Left hindlimb (tissue), 1 donor: ENCODE measurements at regions not wholly inside any gene's neighbourhood (a gene's known extent, or its start where the extent isn't known, plus 50 kb on each side); places are given as distances from the start of the nearest gene placed in this dataset.
"Not testable (repeated sequence)": the region's sequence is repeated elsewhere in the genome, so short reads cannot be mapped to it uniquely, and the experiment has no call there.

Source experiments
- DNase-seq: peaks from one replicate; pipeline ENCODE4 v3.0.0-alpha.2; 2018

- no peak for DNase-seq
Observed at GRCh38 chr6:15008269-15008668, 237.6 kb upstream of the JARID2 start.

GRCh38 chr6:15014958-15015357 is 230.9 kb upstream of the JARID2 start:
- DNase-seq = no peak

GRCh38 chr6:15016813-15017212 is 229.1 kb upstream of the JARID2 start:
- no peak for DNase-seq

GRCh38 chr6:15017261-15017660 is 228.6 kb upstream of the JARID2 start:
- no peak for DNase-seq

- no peak for DNase-seq
Observed at GRCh38 chr6:15017803-15018202, 228.1 kb upstream of the JARID2 start.

- no peak for DNase-seq
Observed at GRCh38 chr6:15020119-15020770, 225.6 kb upstream of the JARID2 start.

DNA sequence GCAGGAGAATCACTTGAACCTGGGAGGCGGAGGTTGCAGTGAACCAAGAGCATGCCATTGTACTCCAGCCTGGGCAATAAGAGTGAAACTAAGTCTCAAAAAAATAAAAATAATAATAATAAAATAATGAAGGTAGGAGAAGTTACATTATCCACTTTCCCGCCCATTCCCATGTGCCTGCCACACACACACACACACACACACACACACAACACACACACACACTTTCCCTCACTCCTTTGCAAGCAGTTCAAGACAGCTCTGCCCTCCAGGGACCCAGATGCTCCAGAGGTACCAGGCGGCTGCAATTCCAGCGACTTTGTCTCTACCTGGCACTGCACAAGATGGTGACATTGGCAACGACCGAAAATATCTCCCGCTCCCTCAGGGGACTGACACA is 224.8 kb upstream of the JARID2 start:
- no peak for DNase-seq

DNA sequence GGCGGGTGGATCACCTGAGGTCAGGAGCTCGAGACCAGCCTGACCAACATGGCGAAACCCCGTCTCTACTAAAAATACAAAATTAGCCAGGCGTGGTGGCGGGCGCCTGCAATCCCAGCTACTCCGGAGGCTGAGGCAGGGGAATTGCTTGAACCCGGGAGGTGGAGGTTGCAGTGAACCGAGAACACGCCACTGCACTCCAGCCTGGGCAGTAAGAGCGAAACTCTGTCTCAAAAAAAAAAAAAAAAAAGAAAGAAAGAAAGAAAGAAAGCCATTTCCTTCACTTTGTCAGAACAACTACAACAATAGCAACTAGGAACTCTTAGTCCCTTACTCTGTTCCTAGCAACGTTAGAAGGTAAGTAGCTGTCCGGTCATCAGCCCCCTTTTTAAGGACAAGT is 222.9 kb upstream of the JARID2 start:
- DNase-seq = not testable (repeated sequence)

GRCh38 chr6:15023448-15023847 is 222.4 kb upstream of the JARID2 start:
- DNase-seq = no peak

GRCh38 chr6:15025446-15025845 is 220.4 kb upstream of the JARID2 start:
- no peak for DNase-seq

GRCh38 chr6:15026832-15027231 is 219.0 kb upstream of the JARID2 start:
- DNase-seq = peak; percentile 67

DNA sequence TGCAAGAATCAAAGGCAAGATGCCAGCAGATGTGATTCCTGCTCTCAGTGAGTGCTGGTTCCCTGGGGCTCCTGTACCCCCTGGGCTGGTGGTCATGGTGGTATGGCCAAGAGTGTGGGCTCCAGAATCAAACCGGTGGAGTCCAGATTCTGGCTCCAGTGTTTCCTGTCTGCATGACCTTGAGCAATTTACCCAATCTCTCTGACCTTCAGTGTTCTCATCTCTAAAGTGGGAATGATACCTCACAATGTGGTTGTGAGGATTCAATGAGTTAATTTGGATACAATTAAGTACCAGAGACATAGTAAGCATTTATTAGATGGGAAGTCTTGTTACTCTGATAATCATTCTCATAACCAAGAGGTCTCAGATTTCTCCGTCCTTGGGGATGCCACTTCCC is 218.4 kb upstream of the JARID2 start:
- no peak for DNase-seq

DNA sequence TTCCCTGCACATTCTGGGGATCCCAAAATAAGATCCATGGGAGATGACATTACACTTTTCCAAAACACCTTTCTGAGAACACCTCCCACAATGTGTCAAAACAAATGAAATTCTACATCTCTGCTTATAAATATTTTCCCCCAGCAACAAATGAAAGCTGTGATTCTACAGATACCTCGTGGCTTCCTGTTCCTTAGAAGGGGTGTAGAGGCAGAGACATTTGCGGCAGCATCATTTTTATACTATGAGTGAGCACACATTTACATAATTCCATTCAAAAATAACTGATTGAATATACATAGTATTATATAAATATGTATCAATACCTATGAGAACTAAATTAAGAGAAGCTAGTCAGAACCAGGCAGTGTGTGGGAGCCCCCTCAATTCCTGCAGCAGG is 213.9 kb upstream of the JARID2 start:
- DNase-seq = no peak

DNA sequence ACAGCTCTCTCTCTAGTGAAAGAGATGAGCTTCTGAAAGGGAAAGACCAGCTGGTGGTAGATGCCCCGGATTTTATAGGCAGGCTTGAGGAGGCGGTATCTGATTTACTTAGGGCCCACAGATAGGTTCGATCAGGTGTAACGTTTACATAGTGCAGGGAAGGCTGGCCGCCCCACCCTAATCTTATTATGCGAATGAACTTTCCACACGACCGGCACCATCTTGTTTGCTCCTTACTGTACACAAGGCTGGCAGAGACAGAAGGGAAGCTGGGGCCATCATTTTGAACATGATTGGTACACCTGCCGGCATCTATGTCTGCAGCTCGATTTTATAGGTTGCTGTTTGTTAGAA is 212.0 kb upstream of the JARID2 start:
- DNase-seq = no peak

DNA sequence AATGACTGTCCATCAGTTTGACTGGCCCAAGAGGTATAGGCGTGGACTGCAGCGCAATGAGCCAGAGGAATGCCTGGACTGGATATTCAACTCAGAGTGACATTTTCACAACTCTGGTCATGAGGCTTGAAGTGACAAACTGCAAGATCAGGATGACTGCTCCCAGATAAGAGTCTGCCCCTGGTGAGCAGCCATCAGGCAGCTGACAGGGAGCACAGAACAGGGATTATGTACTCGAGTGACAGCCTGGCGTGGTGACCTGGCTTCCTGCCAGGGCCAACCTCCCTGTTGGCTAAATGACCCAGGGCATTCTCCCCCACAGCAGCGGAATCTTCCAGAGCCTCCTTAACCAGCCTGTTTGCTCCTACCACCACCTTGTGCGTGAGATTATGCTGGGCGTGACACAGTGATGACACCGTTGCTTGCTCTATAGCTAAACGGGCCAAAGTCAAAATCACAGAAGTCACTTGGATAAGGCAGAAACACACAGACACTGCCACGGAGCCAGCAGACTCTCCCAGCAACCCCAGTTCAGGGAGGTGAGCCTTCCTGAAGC is 209.1 kb upstream of the JARID2 start:
- peak; percentile 55 for DNase-seq

- DNase-seq = no peak
Observed at GRCh38 chr6:15037253-15037652, 208.6 kb upstream of the JARID2 start.

DNA sequence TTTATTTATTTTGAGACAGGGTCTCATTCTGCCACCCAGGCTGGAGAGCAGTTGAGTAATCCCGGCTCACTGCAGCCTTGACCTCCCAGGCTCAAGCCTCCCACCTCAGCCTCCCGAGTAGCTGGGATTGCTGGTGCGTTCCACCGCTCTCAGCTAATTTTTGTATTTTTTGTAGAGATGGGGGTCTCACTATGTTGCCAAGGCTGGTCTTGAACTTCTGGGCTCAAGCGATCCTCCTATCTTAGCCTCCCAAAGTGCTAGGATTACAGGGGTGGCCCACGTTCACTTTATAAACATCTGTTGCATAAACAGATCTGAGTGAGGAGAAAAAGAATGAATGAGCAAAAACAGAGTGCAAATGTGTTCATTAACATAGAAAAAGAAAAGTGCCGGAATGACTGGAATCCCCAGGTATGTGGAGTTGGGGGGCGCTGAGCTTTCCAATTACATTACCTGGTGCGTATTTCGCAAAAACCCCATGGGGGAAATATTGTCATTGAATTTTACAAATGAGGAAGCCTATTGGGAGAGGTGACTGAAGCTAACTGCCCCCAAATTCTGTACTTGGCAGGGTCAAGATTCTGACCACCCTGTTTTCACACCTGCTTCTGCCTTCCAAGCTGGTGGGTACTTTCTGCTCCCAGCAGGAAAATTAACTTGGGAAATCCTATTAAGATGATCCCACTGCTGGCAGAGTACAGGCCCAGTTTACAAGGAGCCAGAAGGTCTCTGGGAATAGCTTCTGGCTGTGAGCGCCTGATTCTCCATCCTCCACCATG is 207.7 kb upstream of the JARID2 start:
- no peak for DNase-seq

DNA sequence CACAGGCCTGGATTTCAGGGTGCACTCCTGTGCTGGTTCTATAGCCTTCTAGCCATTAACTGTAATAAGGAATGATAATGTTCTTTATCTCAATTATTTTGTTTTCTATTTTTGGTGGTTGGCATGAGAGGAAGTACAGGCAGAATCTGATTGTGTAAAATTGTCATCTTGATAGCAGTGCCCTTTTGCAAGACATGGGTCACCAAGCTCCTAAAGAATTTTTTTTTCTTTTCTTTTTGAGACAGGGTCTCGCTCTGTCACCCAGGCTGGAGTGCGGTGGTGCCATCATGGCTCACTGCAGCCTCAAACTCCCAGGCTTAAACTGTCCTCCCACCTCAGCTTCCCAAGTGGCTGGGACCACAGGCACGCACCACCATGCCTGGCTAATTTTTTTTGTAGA is 206.7 kb upstream of the JARID2 start:
- no peak for DNase-seq

DNA sequence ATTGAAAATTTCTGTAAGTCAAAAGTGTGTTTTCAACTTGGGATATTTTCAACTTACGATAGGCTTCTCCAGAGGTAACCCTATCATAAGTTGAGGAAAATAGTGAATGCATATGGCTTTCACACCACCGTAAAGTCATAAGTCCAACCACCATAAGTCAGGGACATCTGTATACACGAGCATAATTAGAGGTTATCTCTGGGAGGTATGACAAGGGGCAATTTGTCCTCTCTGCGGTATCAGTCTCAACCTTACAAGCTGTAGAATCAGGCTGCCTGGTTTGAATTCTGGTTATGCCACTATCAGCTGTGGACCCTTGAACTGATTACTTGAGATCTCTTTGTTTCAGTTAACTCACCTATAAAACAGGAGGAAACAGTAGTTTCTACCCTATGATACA is 202.9 kb upstream of the JARID2 start:
- no peak for DNase-seq

GRCh38 chr6:15044146-15044882 is 201.6 kb upstream of the JARID2 start:
- no peak for DNase-seq

DNA sequence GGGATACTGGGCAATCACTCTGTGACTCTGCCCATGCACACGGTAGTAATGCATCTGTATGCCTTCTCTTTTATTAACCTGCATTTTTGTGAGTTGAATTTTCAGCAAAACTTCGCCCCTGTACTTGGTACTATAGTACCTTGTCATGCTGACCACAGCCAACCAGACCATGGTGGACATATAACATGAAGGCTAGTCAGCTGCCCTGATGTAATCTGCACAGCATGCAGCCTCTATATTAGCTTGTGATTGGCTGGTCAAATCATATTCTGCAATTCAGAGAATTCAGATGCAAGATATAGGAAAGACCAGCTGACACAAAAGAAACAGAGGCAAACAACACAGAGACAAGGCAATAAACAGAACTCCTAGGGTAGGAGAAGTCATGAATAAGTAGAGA is 200.9 kb upstream of the JARID2 start:
- DNase-seq = no peak

DNA sequence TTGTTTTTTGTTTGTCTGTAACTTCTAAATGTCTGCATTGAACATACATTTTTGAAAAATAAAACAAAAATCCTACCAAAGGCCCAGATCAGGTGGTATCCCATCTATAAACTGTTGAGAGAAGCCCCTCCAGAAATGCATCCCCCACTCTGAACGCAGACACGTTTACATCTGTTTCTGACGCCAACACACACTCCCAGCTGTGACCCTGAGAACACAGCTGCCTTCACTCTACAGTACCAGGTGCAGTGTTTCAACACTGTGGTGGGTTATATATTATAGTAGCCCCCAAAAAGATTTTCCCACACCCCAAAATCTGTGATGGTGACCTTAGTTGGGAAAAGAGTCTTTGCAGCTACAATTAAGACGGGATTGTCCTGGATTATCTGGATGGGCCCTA is 199.1 kb upstream of the JARID2 start:
- no peak for DNase-seq

GRCh38 chr6:15048367-15048766 is 197.5 kb upstream of the JARID2 start:
- no peak for DNase-seq
